ENCODE measurements at regions not wholly inside any gene's neighbourhood (a gene's known extent, or its start where the extent isn't known, plus 50 kb on each side); places are given as distances from the start of the nearest gene placed in this dataset.

- no peak overlapping the region for H3K9ac ChIP-seq (ENCODE audit: low read length)
- no peak overlapping the region for H3K4me2 ChIP-seq (ENCODE audit: low read depth, low read length, poor library complexity, severe bottlenecking)
- no peaks in the 10 kb centered on the region for H4K20me1 ChIP-seq (ENCODE audit: low read depth, low read length)
- no peak overlapping the region for H3K27ac ChIP-seq (ENCODE audit: low read depth, low read length)
- no peaks in the 10 kb centered on the region for H3K79me2 ChIP-seq (ENCODE audit: insufficient read depth, low read length)
- H2AFZ ChIP-seq (ENCODE audit: low read depth, low read length, severe bottlenecking): no peak overlapping the region
- no peaks in the 10 kb centered on the region for H3K9me2 ChIP-seq (replicated peaks; ENCODE audit: insufficient read depth, low read length)
- no peaks in the 10 kb centered on the region for H3K9me3 ChIP-seq (ENCODE audit: insufficient read depth, low read length)
- TF ChIP-seq CTCF (IDR thresholded peaks at IDR 0.05; ENCODE audit: insufficient read depth, low read length, poor library complexity, severe bottlenecking) (no peak), EZH2phosphoT487 (conservative IDR thresholded peaks at IDR 0.05; ENCODE audit: low read length) (no peak)
- no peaks in the 10 kb centered on the region for H3F3A ChIP-seq (ENCODE audit: insufficient read depth)
- no peaks in the 10 kb centered on the region for H3K27me3 ChIP-seq (ENCODE audit: low read length)
- no peaks in the 10 kb centered on the region for H3K36me3 ChIP-seq (ENCODE audit: low read length)
- H3K4me3 ChIP-seq (ENCODE audit: insufficient read depth, low read length, poor library complexity, severe bottlenecking): no peak overlapping the region
Measured at GRCh38 chr18:39380866-39381265, 1815.3 kb upstream of the CELF4 start.

- Histone ChIP-seq H3K27ac (ENCODE audit: low read depth, low read length) (no peak overlapping the region), H3K9me2 (replicated peaks; ENCODE audit: insufficient read depth, low read length) (no peaks in the 10 kb centered on the region), H3K4me2 (ENCODE audit: low read depth, low read length, poor library complexity, severe bottlenecking) (no peak overlapping the region), H2AFZ (ENCODE audit: low read depth, low read length, severe bottlenecking) (no peak overlapping the region), H3F3A (ENCODE audit: insufficient read depth) (no peaks in the 10 kb centered on the region), H3K27me3 (ENCODE audit: low read length) (no peaks in the 10 kb centered on the region), H3K79me2 (ENCODE audit: insufficient read depth, low read length) (no peaks in the 10 kb centered on the region), H3K9ac (ENCODE audit: low read length) (no peak overlapping the region), H4K20me1 (ENCODE audit: low read depth, low read length) (no peaks in the 10 kb centered on the region), H3K4me3 (ENCODE audit: insufficient read depth, low read length, poor library complexity, severe bottlenecking) (no peak overlapping the region), H3K36me3 (ENCODE audit: low read length) (no peaks in the 10 kb centered on the region), H3K9me3 (ENCODE audit: insufficient read depth, low read length) (no peaks in the 10 kb centered on the region)
- TF ChIP-seq CTCF (IDR thresholded peaks at IDR 0.05; ENCODE audit: insufficient read depth, low read length, poor library complexity, severe bottlenecking) (no peak), EZH2phosphoT487 (conservative IDR thresholded peaks at IDR 0.05; ENCODE audit: low read length) (no peak)
Measured at GRCh38 chr18:39380186-39380725, 1814.7 kb upstream of the CELF4 start.

- Histone ChIP-seq H4K20me1 (ENCODE audit: low read depth, low read length) (no peaks in the 10 kb centered on the region), H2AFZ (ENCODE audit: low read depth, low read length, severe bottlenecking) (no peak overlapping the region), H3K4me3 (ENCODE audit: insufficient read depth, low read length, poor library complexity, severe bottlenecking) (no peak overlapping the region), H3F3A (ENCODE audit: insufficient read depth) (no peaks in the 10 kb centered on the region), H3K4me2 (ENCODE audit: low read depth, low read length, poor library complexity, severe bottlenecking) (no peak overlapping the region), H3K9me3 (ENCODE audit: insufficient read depth, low read length) (no peaks in the 10 kb centered on the region), H3K79me2 (ENCODE audit: insufficient read depth, low read length) (no peaks in the 10 kb centered on the region), H3K9me2 (replicated peaks; ENCODE audit: insufficient read depth, low read length) (no peaks in the 10 kb centered on the region), H3K9ac (ENCODE audit: low read length) (no peak overlapping the region), H3K27ac (ENCODE audit: low read depth, low read length) (no peak overlapping the region), H3K36me3 (ENCODE audit: low read length) (no peaks in the 10 kb centered on the region), H3K27me3 (ENCODE audit: low read length) (no peaks in the 10 kb centered on the region)
- TF ChIP-seq EZH2phosphoT487 (conservative IDR thresholded peaks at IDR 0.05; ENCODE audit: low read length): no peak
- TF ChIP-seq CTCF (IDR thresholded peaks at IDR 0.05; ENCODE audit: insufficient read depth, low read length, poor library complexity, severe bottlenecking): no peak
Measured at GRCh38 chr18:39375066-39375465, 1809.5 kb upstream of the CELF4 start.

Data from SU-DHL-6 (cell line).